GM18951 (cell line): ENCODE measurements at regions not wholly inside any gene's neighbourhood (a gene's known extent, or its start where the extent isn't known, plus 50 kb on each side); places are given as distances from the start of the nearest gene placed in this dataset.

Experiments
- POLR2A ChIP-seq: IDR thresholded peaks from 4 replicates; pipeline ENCODE4 v1.6.1; 2011; ENCODE audit warnings: mild to moderate bottlenecking; ENCODE audit not compliant: insufficient read length, insufficient read depth; ENCODE audit errors: extremely low read depth
- in situ Hi-C: fragments of 300-500 bp; cut with MboI; formaldehyde crosslinking; loops from one replicate; pipeline ENCODE4 v1.12.0; 2022; ENCODE audit warnings: low sequenced_read_pairs, mixed read lengths, inconsistent platforms; ENCODE audit not compliant: unreplicated experiment

- in situ Hi-C loops, result no loop called here
- no peak for TF ChIP-seq POLR2A
Observed at GRCh38 chr5:167571824-167572223, 719.6 kb upstream of the WWC1 start.

GRCh38 chr5:167573370-167574127 lies 717.9 kb upstream of the WWC1 start:
- in situ Hi-C loops, result no loop called here
- TF ChIP-seq POLR2A, result no peak

GRCh38 chr5:167574464-167574863 lies 717.0 kb upstream of the WWC1 start:
- in situ Hi-C loops, result no loop called here
- no peak for TF ChIP-seq POLR2A

GRCh38 chr5:167575330-167575729 lies 716.1 kb upstream of the WWC1 start:
- no peak for TF ChIP-seq POLR2A
- in situ Hi-C loops, result no loop called here

- in situ Hi-C loops, result no loop called here
- TF ChIP-seq POLR2A, result no peak
Observed at GRCh38 chr5:167576126-167576525, 715.3 kb upstream of the WWC1 start.

GRCh38 chr5:167576897-167577296 lies 714.5 kb upstream of the WWC1 start:
- TF ChIP-seq POLR2A, result no peak
- in situ Hi-C loops, result no loop called here

- in situ Hi-C loops, result no loop called here
- TF ChIP-seq POLR2A, result no peak
Observed at GRCh38 chr5:167577616-167578015, 713.8 kb upstream of the WWC1 start.

- in situ Hi-C loops, result no loop called here
- TF ChIP-seq POLR2A, result no peak
Observed at GRCh38 chr5:167578977-167579692, 712.3 kb upstream of the WWC1 start.

GRCh38 chr5:167579693-167580055 lies 711.8 kb upstream of the WWC1 start:
- in situ Hi-C loops, result no loop called here
- no peak for TF ChIP-seq POLR2A

GRCh38 chr5:167580608-167581007 lies 710.8 kb upstream of the WWC1 start:
- no peak for TF ChIP-seq POLR2A
- in situ Hi-C loops, result no loop called here

- TF ChIP-seq POLR2A, result no peak
- in situ Hi-C loops, result no loop called here
Observed at GRCh38 chr5:167582283-167582682, 709.2 kb upstream of the WWC1 start.

GRCh38 chr5:167582886-167583285 lies 708.6 kb upstream of the WWC1 start:
- in situ Hi-C loops, result no loop called here

GRCh38 chr5:167585184-167585583 lies 706.3 kb upstream of the WWC1 start:
- in situ Hi-C loops, result no loop called here
- TF ChIP-seq POLR2A, result no peak

More at GRCh38 chr5:167582886-167583285, 708.6 kb upstream of the WWC1 start:
- TF ChIP-seq POLR2A, result no peak
